ENCODE measurements at regions not wholly inside any gene's neighbourhood (a gene's known extent, or its start where the extent isn't known, plus 50 kb on each side); places are given as distances from the start of the nearest gene placed in this dataset.
"Not testable (repeated sequence)": the region's sequence is repeated elsewhere in the genome, so short reads cannot be mapped to it uniquely, and the experiment has no call there.

DNA sequence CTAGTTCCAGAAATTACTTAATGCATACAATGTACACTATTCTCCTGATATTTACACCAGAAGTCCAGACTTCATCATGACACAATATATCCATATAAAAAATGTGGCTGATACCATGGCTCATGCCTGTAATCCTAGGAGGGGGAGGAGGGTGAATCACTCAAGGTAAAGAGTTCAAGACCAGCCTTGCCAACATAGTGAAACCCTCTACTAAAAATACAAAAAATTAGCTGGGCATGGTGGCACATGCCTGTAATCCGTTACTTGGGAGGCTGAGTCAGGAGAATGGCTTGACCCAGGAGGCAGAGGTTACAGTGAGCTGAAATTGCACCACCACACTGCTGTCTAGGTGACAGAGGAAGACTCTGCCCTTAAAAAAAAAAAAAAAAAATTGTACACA is 192.5 kb upstream of the HSFY2 start:
- no peak for DNase-seq (ENCODE audit: extremely low read depth, low read depth)

DNA sequence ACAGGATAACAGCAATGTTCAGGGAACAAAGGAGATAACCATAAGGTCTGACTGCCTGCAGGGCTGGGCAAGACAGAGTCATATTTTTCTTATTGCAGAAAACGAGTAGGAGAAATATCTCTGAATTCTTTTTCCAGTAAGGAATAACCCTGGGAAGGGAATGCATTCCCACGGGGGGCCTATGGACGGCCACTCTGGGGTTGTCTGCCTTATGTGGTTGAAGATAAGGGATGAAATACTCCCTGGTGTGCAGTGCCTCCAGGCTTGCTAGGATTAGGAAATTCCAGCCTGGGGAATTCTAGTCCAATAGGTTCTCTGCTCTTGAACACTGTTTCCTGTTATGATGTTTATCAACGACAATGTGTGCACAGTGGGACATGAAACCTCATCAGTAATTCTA is 185.3 kb upstream of the HSFY2 start:
- no peak for DNase-seq (ENCODE audit: extremely low read depth, low read depth)

DNA sequence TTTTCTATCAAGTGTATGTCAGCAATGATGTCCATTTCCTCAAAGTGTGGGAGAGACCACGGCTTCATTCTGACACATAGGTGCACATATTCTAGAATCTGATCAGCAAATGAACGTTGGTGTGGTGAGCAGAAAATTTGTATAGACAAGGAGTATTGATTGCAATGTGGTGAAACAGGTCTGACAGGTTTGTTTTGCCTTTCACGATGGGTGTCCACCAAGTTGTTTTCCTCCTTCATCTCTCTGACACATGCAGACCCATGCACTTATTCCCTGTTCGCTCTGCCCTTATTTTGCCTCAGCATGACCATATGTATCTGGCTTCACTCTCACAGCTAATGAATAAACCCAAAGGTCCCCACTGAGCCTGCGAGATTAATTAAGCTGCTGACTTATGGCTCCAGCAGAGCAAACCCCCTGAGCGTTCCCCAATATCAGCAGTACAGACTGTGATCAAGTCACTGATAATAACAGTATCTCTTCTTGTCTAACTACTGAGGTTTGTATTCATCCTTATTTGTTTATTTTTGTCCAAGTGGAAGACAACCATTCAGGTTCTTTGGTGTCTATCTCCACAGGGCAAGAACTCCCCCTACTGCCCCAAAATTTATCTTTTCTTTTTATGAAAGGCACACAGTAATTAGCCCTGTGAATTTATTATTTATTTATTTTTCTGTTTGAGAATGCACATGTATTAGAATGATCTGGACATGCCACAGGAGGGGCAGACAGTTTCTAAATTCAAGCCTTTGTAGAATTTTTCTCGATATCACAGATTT is 178.3 kb upstream of the HSFY2 start:
- no peak for DNase-seq (ENCODE audit: extremely low read depth, low read depth)

DNA sequence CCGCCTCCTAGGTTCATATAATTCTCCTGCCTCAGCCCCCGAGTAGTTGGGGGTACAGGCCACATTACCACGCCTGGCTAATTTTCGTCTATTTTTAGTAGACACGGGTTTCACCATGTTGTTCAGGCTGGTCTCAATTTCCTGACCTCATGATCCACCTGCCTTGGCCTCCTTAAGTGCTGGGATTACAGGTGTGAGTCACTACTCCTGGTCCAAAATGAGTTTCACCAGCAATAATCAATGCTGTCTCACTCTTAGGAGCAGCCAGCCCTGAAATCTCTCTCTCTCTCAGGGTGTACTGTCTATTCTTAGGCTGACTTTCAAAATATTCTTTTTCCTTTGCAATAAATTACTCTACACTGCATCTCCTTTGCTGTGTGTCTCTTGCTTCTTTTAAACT is 177.5 kb upstream of the HSFY2 start:
- no peak for DNase-seq (ENCODE audit: extremely low read depth, low read depth)

DNA sequence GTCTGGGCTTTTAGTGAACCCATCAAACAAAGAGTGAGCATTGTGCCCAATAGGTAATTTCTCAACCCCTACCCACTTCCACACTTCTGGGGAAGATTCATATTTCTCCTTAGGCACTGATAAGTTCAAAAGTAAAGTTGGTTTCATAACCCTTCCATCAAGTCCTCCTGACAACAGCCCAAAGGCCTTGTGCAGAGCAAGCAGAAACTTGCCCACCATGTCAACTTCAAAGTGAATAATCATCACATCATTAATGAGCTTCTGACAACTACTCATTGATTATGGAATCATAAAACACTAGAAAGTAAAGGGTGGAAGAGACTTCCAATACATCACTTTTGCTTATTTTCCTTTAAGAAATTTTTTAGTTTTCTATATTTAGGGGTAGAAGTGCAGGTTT is 163.3 kb upstream of the HSFY2 start:
- DNase-seq (ENCODE audit: extremely low read depth, low read depth), result no peak

DNA sequence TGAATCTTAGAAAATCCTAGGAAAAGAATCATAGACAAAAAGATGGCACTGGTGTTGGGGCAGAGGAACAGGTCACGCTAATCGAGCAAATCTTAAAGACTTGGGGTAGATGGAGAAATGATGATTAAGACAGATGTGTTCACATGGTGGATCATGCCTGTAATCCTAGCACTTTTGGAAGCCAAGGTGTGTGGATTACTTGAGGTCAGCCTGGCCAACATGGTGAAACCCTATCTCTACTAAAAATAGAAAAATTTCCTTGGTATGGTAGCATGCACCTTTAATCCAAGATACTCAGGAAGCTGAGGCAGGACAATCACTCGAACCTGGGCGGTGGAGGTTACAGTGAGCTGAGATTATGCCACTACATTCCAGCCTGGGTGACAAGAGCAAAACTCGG is 145.7 kb upstream of the HSFY2 start:
- no peak for DNase-seq (ENCODE audit: extremely low read depth, low read depth)

DNA sequence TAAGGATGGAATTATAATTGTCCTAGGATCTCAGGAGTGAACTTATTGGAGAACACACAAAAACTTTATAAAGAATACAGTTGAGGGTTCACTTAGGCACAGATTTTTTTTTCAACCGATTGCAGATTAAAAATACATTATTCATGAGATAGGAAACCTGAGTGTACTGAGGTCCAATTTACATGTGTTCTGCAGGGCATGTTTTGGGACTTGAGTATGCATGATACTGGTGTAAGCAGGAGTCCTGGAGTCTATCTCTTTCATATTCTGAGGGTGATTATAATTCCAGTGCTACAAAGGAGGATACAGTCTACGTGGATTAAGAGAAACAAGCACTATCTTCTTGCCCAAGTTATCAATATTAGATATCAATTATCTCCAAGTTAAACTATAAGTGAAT is 139.3 kb upstream of the HSFY2 start:
- DNase-seq (ENCODE audit: extremely low read depth, low read depth), result no peak

DNA sequence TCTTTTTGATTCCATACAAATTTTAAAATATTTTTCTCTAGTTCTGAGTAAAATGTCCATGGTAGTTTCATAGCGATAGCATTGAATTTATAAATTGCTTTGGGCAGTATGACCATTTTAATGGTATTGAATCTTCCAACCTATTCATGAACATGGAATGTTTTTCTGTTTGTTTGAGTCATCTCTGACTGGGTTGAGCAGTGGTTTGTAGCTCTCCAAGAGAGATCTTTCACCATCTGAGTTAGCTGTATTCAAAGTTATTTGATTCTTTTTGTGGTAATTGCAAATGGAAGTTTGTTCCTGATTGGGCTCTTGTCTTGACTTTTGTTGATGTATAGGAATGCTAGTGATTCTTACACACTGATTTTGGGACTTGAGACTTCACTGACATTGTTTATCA is 136.3 kb upstream of the HSFY2 start:
- DNase-seq (ENCODE audit: extremely low read depth, low read depth), result no peak

DNA sequence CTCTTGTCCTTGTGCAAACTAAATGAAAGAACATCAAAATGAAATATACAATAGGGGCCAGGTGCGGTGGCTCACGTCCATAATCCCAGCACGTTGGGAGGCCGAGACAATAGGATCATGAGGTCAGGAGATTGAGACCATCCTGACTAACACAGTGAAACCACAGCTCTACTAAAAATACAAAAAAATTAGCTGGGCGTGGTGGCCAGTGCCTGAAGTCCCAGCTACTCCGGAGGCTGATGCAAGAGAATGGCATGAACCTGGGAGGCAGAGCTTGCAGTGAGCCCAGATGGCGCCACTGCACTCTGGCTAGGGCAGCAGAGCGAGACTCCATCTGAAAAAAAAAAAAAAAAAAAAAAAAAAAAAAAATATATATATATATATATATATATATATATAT is 132.7 kb upstream of the HSFY2 start:
- DNase-seq (ENCODE audit: extremely low read depth, low read depth), result peak; percentile 20

DNA sequence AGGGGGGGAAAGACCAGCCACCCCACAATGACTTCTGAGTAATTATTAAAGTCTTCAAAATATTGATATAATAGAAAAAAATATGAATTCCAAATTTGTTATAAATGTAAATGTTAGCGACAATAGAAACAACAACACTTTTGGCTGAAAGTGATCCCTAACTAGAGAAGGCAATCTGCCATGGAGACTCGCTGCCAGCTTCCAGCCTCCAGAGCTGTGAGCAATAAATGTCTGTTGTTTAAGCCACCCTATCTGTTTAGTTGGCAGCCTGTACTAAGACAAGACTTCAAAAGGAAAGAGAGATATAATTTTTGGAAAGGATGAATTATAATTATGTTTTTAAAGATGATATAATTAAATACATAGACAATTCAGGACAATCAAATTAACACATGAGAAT is 130.8 kb upstream of the HSFY2 start:
- no peak for DNase-seq (ENCODE audit: extremely low read depth, low read depth)

DNA sequence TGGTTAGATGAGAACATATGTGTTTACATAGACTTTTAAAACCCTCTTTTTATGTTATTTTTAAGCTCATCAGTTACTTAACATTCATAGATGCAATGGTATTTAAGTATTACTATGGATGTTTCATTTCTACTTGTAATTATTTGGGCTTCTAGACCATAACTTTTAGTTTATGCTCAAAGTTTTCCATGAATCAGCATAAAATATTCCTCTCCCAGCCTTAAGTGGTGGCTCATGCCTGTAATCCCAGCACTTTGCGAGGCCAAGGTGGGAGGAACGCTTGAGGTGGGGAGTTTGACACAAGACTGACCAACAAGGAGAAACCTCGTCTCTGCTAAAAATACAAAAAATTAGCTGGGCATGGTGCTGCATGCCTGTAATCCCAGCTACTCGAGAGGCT is 118.5 kb upstream of the HSFY2 start:
- DNase-seq (ENCODE audit: extremely low read depth, low read depth), result no peak

DNA sequence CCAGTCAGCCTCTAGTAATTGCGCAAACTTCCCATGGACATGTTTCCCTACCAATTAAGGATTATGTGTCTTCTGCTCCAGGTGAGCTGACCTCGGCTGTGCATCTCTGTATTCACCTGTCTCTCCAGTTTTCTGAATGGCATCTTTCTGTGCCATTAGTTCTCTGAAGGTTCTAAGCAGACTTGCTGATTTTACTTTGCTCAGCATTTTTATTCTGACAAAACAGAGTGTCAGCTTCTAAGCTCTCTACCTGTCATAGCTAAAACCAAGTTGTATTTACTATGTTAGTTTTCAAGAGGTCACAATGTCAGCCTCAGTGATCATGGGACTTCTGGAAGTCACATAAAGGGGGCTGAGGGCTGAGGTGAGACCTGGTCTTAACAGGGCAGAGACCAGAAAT is 116.0 kb upstream of the HSFY2 start:
- DNase-seq (ENCODE audit: extremely low read depth, low read depth), result no peak

DNA sequence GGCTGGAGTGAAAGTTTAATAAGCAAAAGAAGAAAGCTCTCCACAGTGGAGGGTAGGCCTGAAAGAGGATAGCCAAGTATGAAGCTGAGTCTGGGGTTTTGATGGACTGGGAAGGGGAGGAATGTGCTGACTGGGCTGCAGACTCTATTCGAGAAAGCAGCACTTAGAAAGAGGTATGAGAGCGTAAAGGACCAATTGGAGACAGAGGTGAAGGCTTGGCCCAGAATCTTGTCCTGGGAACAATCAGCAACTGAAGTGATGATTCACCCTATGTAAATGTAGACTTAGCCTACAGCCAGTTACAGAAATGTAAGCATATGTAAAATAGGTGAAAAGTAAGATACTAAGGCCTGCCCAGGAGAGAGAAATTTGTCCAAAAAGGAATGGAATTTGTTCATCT is 111.2 kb upstream of the HSFY2 start:
- no peak for DNase-seq (ENCODE audit: extremely low read depth, low read depth)

DNA sequence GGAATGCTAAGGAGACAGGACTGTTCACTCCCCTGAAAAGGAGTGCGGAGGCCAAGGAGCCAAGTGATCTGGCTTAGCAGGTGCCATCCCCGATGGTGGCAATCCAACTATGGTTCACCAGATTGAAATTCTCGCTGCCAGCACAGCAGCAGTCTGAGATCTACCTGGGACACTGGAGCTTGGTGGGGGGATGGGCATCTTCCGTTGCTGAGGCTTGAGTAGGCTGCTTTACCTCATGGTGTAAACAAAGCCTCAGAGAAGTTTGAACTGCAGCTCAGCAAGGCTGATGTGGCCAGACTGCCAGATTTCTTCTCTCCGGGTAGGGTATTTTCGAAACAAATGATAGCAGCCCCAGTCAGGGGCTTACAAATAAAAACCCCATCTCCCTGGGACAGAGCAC is 95.6 kb upstream of the HSFY2 start:
- not testable (repeated sequence) for DNase-seq (ENCODE audit: extremely low read depth, low read depth)

DNA sequence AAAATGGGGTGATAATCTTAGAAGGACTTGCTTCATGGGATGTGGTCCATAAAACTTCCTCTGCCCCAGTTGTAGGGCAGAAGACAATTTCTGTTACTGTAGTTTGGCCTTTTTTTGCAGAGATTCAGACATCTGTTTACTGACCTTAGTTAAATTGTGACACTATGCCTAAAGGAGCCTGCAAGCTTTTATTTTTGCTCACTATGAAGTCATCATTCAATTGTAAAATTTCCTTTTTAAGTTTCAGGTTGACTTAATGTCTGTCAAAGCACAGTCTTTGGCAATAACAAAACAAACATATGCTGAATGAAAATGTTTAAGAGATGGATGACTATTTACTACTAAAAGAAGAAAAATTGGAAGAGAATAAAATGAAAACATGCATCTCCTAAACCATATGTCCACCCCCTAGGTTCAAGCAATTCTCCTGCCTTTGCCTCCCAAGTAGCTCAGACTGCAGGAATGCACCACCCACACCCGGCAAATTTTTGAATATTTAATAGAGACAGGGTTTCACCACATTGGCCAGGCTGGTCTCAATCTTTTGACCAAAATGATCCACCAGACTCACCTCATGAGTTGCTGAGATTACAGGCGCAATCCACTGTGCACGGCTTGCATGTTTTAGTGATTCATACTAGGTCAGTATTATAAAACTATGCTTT is 93.5 kb upstream of the HSFY2 start:
- DNase-seq (ENCODE audit: extremely low read depth, low read depth), result not testable (repeated sequence)

DNA sequence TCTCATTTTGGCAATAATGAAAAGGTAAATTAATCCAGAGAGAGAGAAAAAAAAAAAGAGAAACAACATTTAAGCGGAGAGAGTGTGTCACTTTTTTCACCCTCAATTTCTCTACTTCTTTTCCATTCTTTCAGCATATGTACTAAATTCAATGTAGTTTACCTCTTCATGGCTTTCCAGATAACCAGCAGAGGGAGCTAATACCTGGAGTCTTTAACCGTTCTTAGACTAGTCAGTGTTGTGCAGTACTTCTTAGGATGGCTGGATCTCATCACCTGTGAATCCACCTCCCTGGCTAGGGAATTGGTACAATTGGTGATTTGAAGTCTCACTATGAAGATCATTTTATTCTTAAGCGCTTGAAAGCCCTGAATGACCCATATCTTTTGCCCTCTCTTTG is 87.3 kb upstream of the HSFY2 start:
- DNase-seq (ENCODE audit: extremely low read depth, low read depth), result not testable (repeated sequence)

DNA sequence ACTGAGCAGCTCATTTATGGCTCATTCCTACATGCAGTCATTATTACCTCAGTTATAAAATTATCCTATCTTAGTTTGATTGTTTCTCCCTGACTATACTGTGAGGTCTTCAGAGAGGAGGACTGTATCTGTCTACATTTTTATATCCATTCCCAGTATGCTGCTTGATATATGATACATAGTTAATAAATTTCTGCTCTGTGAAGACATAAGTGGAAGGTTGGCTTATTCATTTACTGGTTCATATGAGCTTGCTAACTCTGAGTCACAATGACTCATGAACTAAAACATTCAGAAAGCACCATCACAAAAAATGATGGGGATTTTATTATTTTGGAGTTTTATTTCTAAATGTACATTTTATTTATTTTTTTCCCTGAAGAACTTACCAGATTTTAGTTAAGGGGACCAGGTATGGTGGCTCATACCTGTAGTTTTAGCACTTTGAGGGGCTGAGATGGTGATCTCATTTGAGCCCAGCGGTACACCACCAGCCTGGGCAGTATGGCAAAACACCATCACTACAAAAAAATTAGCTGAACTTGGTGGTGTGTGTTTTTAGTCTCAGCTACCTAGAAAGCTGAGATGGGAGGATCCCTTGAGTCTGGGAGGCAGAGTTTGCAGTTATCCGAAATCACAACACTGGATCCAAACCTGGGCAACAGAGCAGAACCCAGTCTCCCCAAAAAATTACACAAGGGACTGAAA is 85.1 kb upstream of the HSFY2 start:
- DNase-seq (ENCODE audit: extremely low read depth, low read depth), result not testable (repeated sequence)

DNA sequence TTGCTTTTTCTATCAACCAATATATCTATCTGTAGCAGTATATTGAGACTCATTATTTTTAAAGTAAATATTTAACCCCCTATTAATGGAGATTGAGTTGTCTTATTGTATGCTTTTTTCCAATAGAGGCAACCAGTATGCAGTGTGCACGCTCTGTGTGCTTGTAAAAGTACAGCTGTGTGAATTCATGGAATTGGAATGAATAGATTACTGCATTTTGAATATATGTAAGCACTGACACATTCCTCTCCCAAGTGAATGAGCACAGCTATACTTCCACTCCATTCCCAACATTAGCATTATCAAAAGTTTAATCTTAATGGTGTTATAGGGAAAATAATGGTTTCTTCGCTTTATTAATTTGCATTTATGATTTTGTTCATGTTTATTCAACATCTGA is 81.6 kb upstream of the HSFY2 start:
- DNase-seq (ENCODE audit: extremely low read depth, low read depth), result not testable (repeated sequence)

DNA sequence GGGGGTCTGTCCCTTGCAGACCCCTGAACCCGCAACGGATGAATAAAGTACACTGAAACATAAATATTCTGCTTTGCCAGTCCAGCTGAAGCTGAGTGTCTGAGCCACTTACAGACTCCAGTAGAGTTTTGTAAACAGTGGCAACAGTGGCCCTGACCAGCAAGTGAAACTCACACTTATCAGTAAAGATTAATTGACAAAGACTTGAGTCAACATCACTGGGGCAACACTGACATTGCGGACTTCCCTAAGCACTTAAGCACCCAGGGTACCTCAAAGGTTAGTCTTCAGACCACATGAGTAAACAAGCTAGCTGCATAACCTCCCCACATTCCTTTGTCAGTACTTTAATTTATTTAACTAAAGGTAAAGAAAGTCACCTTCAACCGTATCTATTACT is 79.8 kb upstream of the HSFY2 start:
- not testable (repeated sequence) for DNase-seq (ENCODE audit: extremely low read depth, low read depth)

DNA sequence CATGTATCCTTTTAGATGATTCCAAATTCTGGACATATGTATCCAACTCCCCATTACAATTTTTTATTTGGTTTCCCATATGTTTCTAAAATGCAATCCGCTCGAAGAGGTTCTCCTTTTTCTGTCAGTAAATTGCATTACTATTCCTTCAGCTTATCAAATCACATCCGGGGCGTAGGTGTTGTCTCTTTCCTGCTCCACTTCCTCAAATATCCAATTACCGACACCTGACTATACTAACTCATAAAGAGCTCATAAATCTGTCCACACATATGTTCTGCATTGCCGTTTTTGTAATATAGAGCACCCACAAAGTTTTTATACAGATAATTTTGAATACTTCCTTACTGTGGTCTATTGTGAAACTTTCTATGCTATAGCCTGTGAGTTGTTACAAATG is 63.1 kb upstream of the HSFY2 start:
- DNase-seq (ENCODE audit: extremely low read depth, low read depth), result not testable (repeated sequence)
